HEK293T (cell line): ENCODE measurements at regions not wholly inside any gene's neighbourhood (a gene's known extent, or its start where the extent isn't known, plus 50 kb on each side); places are given as distances from the start of the nearest gene placed in this dataset.

Experiments
- ELF4 ChIP-seq: fragments of 450-650 bp; IDR thresholded peaks from 2 replicates; pipeline ENCODE4 v1.6.1; 2017; ENCODE audit warnings: antibody characterized with exemption
- FOXA1 ChIP-seq: fragments of 450-650 bp; IDR thresholded peaks from 2 replicates; pipeline ENCODE4 v1.6.1; 2016; ENCODE audit warnings: mild to moderate bottlenecking
- FOXK2 ChIP-seq: fragments of 450-650 bp; IDR thresholded peaks from 2 replicates; pipeline ENCODE4 v1.6.1; 2016; ENCODE audit warnings: mild to moderate bottlenecking
- FOXM1 ChIP-seq: fragments of 450-650 bp; IDR thresholded peaks from 2 replicates; pipeline ENCODE4 v1.6.1; 2017; ENCODE audit warnings: mild to moderate bottlenecking, borderline replicate concordance
- HDGF ChIP-seq: fragments of 450-650 bp; IDR thresholded peaks from 2 replicates; pipeline ENCODE4 v1.6.1; 2017; ENCODE audit warnings: antibody characterized with exemption, borderline replicate concordance
- L3MBTL2 ChIP-seq: fragments of 450-650 bp; conservative IDR thresholded peaks from 2 replicates; pipeline ENCODE4 v1.6.1; 2016; ENCODE audit warnings: mild to moderate bottlenecking
- NFRKB ChIP-seq: fragments of 450-650 bp; IDR thresholded peaks from 2 replicates; pipeline ENCODE4 v1.6.1; 2016; ENCODE audit warnings: mild to moderate bottlenecking, moderate library complexity
- SP1 ChIP-seq: fragments of 450-650 bp; IDR thresholded peaks from 2 replicates; pipeline ENCODE4 v1.6.1; 2017
- TF ChIP-seq, protein P1 (sequence below): fragments of 450-650 bp; IDR thresholded peaks from 2 replicates; pipeline ENCODE4 v1.6.1; 2016

- no peak for TF ChIP-seq FOXK2
- TF ChIP-seq L3MBTL2: no peak
- TF ChIP-seq ELF4: no peak
- TF ChIP-seq FOXA1: no peak
- no peak for TF ChIP-seq HDGF
- no peak for TF ChIP-seq FOXM1
- no peak for TF ChIP-seq SP1
- no peak for TF ChIP-seq NFRKB
- TF ChIP-seq, protein P1, sequence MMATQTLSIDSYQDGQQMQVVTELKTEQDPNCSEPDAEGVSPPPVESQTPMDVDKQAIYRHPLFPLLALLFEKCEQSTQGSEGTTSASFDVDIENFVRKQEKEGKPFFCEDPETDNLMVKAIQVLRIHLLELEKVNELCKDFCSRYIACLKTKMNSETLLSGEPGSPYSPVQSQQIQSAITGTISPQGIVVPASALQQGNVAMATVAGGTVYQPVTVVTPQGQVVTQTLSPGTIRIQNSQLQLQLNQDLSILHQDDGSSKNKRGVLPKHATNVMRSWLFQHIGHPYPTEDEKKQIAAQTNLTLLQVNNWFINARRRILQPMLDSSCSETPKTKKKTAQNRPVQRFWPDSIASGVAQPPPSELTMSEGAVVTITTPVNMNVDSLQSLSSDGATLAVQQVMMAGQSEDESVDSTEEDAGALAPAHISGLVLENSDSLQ: no peak
Measured at GRCh38 chr17:27157898-27158297, 136.0 kb upstream of the WSB1 start.
